WTC11 (cell line): ENCODE measurements at regions not wholly inside any gene's neighbourhood (a gene's known extent, or its start where the extent isn't known, plus 50 kb on each side); places are given as distances from the start of the nearest gene placed in this dataset.

Experiments used
- ATAC-seq: fragments of 200-7000 bp; cut with Tn5 transposase; 2 replicates; pipeline ENCODE4 v1.10.0; 2021; ENCODE audit warnings: mild to moderate bottlenecking, moderate library complexity
- CTCF ChIA-PET: fragments of 300-600 bp; sonication (Branson Sonifier 250); formaldehyde crosslinking; loops from one replicate; lab custom pipeline; 2021; ENCODE audit warnings: antibody characterized with exemption; lab: Charles Lee
- POLR2A ChIA-PET: fragments of 350-600 bp; sonication (Branson Sonifier 250); formaldehyde crosslinking; loops from one replicate; lab custom pipeline; 2021; ENCODE audit warnings: antibody characterized with exemption; lab: Charles Lee
- DNase-seq: peaks from one replicate; pipeline ENCODE4 v3.0.0; 2021; ENCODE audit warnings: low spot score
- H3K27ac Mint-ChIP-seq: 2 replicates; pipeline ENCODE4 v1.8.0; 2021; ENCODE audit warnings: mixed read lengths
- H3K27me3 Mint-ChIP-seq: 2 replicates; pipeline ENCODE4 v1.8.0; 2021; ENCODE audit warnings: low read depth, mild to moderate bottlenecking, moderate library complexity, mixed read lengths
- H3K36me3 Mint-ChIP-seq: 2 replicates; pipeline ENCODE4 v1.8.0; 2021; ENCODE audit warnings: mixed read lengths
- H3K4me1 Mint-ChIP-seq: 2 replicates; pipeline ENCODE4 v1.8.0; 2022; ENCODE audit warnings: mixed read lengths
- H3K4me3 Mint-ChIP-seq: 2 replicates; pipeline ENCODE4 v1.8.0; 2021; ENCODE audit warnings: mild to moderate bottlenecking, moderate library complexity, mixed read lengths
- H3K9me3 Mint-ChIP-seq: 2 replicates; pipeline ENCODE4 v1.8.0; 2021; ENCODE audit warnings: mixed read lengths
- ATF3 ChIP-seq: sonication (generic); formaldehyde crosslinking; conservative IDR thresholded peaks from 2 replicates; pipeline ENCODE4 v1.8.1; 2022; ENCODE audit warnings: mild to moderate bottlenecking, missing genetic modification reagents
- CREM ChIP-seq: sonication (generic); formaldehyde crosslinking; IDR thresholded peaks from 2 replicates; pipeline ENCODE4 v1.8.1; 2022; ENCODE audit warnings: mild to moderate bottlenecking, missing genetic modification reagents, moderate library complexity
- E2F5 ChIP-seq: sonication (generic); formaldehyde crosslinking; IDR thresholded peaks from 2 replicates; pipeline ENCODE4 v1.8.1; 2022; ENCODE audit warnings: mild to moderate bottlenecking, moderate library complexity, missing genetic modification reagents
- GABPB1 ChIP-seq: sonication (generic); formaldehyde crosslinking; IDR thresholded peaks from 2 replicates; pipeline ENCODE4 v1.8.1; 2023; ENCODE audit warnings: mild to moderate bottlenecking, missing genetic modification reagents
- GTF2I ChIP-seq: fragments of 250-450 bp; sonication (Bioruptor Pico); conservative IDR thresholded peaks from 2 replicates; pipeline ENCODE4 v1.4.0; 2021; ENCODE audit warnings: mild to moderate bottlenecking
- JUN ChIP-seq: sonication (generic); formaldehyde crosslinking; IDR thresholded peaks from 2 replicates; pipeline ENCODE4 v1.8.0; 2023; ENCODE audit warnings: mild to moderate bottlenecking, missing genetic modification reagents
- MYBL2 ChIP-seq: sonication (generic); formaldehyde crosslinking; IDR thresholded peaks from 2 replicates; pipeline ENCODE4 v1.8.1; 2023; ENCODE audit warnings: mild to moderate bottlenecking, moderate library complexity, missing genetic modification reagents
- NFE2L1 ChIP-seq: sonication (generic); formaldehyde crosslinking; IDR thresholded peaks from 2 replicates; pipeline ENCODE4 v1.8.1; 2023; ENCODE audit warnings: missing genetic modification reagents
- NR1H2 ChIP-seq: sonication (generic); formaldehyde crosslinking; IDR thresholded peaks from 2 replicates; pipeline ENCODE4 v1.9.0; 2021; ENCODE audit warnings: mild to moderate bottlenecking, moderate library complexity, missing genetic modification reagents
- RELA ChIP-seq: sonication (generic); formaldehyde crosslinking; IDR thresholded peaks from 2 replicates; pipeline ENCODE4 v1.8.1; 2022; ENCODE audit warnings: missing genetic modification reagents, mild to moderate bottlenecking, borderline replicate concordance
- ZBTB21 ChIP-seq: sonication (generic); formaldehyde crosslinking; IDR thresholded peaks from 2 replicates; pipeline ENCODE4 v1.8.1; 2023; ENCODE audit warnings: mild to moderate bottlenecking, missing genetic modification reagents, borderline replicate concordance
- ZNF121 ChIP-seq: sonication (generic); formaldehyde crosslinking; IDR thresholded peaks from 2 replicates; pipeline ENCODE4 v1.8.0; 2023; ENCODE audit warnings: missing genetic modification reagents
- ZNF138 ChIP-seq: sonication (generic); formaldehyde crosslinking; conservative IDR thresholded peaks from 2 replicates; pipeline ENCODE4 v1.8.1; 2022; ENCODE audit warnings: mild to moderate bottlenecking, moderate library complexity, missing genetic modification reagents
- ZNF317 ChIP-seq: sonication (generic); formaldehyde crosslinking; IDR thresholded peaks from 2 replicates; pipeline ENCODE4 v1.8.1; 2023; ENCODE audit warnings: low read depth, mild to moderate bottlenecking, moderate library complexity, missing genetic modification reagents, borderline replicate concordance
- ZNF425 ChIP-seq: fragments of 250-450 bp; sonication (Bioruptor Pico); conservative IDR thresholded peaks from 2 replicates; pipeline ENCODE4 v1.9.0; 2021; ENCODE audit warnings: mild to moderate bottlenecking
- TF ChIP-seq, protein P1 (sequence below): sonication (generic); formaldehyde crosslinking; IDR thresholded peaks from 2 replicates; pipeline ENCODE4 v1.8.1; 2023; ENCODE audit warnings: mild to moderate bottlenecking, moderate library complexity, missing genetic modification reagents
- TF ChIP-seq, protein P2 (sequence below): fragments of 250-450 bp; sonication (Bioruptor Pico); IDR thresholded peaks from 2 replicates; pipeline ENCODE4 v1.9.0; 2021; ENCODE audit warnings: mild to moderate bottlenecking, borderline replicate concordance
- TF ChIP-seq, protein P3 (sequence below): sonication (generic); formaldehyde crosslinking; IDR thresholded peaks from 2 replicates; pipeline ENCODE4 v1.8.1; 2022; ENCODE audit warnings: mild to moderate bottlenecking, missing genetic modification reagents, moderate library complexity, borderline replicate concordance

DNA sequence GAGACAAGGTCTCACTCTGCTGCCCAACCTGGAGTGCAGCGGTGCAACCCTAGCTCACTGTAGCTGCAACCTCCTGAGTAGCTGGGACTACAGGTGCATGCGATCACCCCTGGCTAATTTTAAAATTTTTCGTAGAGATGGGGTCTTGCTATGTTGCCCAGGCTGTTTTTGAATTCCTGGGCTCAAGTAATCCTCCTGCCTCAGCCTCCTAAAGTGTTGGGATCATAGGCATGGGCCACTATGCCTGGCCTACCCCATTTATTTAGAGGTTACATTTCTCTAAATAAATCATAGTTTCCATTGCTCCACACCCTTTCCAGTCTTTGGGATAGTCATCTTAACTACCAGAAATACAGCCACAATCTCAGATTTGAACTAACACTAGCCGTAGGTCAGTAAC lies 134.7 kb upstream of the CITED2 start:
- TF ChIP-seq ATF3 (CRISPR knock-in tag) (no peak), ZNF121 (peak; percentile 51; the same call in 1 of the 2 replicates)
- ChIA-PET CTCF (no interaction called here), POLR2A (no interaction called here)
- H3K4me1 Mint-ChIP-seq: peaks cover 9% of the 10 kb centered on the region
- H3K4me3 Mint-ChIP-seq: no peak overlapping the region
- H3K27me3 Mint-ChIP-seq: no peaks in the 10 kb centered on the region
- no peak overlapping the region for H3K27ac Mint-ChIP-seq
- no peak for DNase-seq
- ATAC-seq: no peak
- H3K36me3 Mint-ChIP-seq: no peaks in the 10 kb centered on the region
- no peaks in the 10 kb centered on the region for H3K9me3 Mint-ChIP-seq

DNA sequence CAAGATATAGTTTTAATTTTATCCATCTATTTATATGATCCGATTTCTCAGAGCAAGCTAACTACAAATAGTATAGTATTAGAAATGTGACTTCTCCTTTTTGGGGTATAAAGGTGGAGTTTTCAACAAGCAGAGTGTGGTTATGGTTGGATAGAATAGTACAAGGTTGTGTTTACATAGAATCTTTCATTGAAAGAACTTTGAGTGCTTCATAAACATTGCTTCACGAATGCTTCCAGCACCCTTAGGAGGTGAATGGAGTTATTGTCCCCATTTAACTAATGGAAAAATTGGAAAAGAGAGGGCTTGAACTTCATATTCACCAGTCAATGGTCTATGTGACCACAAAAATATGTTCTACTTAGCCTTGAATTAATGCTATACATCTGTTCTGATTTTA lies 134.1 kb upstream of the CITED2 start:
- ATAC-seq (no peak), DNase-seq (no peak)
- TF ChIP-seq, protein P1, sequence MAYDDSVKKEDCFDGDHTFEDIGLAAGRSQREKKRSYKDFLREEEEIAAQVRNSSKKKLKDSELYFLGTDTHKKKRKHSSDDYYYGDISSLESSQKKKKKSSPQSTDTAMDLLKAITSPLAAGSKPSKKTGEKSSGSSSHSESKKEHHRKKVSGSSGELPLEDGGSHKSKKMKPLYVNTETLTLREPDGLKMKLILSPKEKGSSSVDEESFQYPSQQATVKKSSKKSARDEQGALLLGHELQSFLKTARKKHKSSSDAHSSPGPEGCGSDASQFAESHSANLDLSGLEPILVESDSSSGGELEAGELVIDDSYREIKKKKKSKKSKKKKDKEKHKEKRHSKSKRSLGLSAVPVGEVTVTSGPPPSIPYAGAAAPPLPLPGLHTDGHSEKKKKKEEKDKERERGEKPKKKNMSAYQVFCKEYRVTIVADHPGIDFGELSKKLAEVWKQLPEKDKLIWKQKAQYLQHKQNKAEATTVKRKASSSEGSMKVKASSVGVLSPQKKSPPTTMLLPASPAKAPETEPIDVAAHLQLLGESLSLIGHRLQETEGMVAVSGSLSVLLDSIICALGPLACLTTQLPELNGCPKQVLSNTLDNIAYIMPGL (CRISPR knock-in tag): no peak
- TF ChIP-seq RELA (no peak), CREM (CRISPR knock-in tag) (no peak), ZNF138 (CRISPR knock-in tag) (no peak), MYBL2 (CRISPR knock-in tag) (no peak), NFE2L1 (CRISPR knock-in tag) (no peak), ZBTB21 (no peak), E2F5 (CRISPR knock-in tag) (no peak)
- TF ChIP-seq, protein P2, sequence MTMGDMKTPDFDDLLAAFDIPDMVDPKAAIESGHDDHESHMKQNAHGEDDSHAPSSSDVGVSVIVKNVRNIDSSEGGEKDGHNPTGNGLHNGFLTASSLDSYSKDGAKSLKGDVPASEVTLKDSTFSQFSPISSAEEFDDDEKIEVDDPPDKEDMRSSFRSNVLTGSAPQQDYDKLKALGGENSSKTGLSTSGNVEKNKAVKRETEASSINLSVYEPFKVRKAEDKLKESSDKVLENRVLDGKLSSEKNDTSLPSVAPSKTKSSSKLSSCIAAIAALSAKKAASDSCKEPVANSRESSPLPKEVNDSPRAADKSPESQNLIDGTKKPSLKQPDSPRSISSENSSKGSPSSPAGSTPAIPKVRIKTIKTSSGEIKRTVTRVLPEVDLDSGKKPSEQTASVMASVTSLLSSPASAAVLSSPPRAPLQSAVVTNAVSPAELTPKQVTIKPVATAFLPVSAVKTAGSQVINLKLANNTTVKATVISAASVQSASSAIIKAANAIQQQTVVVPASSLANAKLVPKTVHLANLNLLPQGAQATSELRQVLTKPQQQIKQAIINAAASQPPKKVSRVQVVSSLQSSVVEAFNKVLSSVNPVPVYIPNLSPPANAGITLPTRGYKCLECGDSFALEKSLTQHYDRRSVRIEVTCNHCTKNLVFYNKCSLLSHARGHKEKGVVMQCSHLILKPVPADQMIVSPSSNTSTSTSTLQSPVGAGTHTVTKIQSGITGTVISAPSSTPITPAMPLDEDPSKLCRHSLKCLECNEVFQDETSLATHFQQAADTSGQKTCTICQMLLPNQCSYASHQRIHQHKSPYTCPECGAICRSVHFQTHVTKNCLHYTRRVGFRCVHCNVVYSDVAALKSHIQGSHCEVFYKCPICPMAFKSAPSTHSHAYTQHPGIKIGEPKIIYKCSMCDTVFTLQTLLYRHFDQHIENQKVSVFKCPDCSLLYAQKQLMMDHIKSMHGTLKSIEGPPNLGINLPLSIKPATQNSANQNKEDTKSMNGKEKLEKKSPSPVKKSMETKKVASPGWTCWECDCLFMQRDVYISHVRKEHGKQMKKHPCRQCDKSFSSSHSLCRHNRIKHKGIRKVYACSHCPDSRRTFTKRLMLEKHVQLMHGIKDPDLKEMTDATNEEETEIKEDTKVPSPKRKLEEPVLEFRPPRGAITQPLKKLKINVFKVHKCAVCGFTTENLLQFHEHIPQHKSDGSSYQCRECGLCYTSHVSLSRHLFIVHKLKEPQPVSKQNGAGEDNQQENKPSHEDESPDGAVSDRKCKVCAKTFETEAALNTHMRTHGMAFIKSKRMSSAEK (CRISPR knock-in tag): no peak
- TF ChIP-seq, protein P3, sequence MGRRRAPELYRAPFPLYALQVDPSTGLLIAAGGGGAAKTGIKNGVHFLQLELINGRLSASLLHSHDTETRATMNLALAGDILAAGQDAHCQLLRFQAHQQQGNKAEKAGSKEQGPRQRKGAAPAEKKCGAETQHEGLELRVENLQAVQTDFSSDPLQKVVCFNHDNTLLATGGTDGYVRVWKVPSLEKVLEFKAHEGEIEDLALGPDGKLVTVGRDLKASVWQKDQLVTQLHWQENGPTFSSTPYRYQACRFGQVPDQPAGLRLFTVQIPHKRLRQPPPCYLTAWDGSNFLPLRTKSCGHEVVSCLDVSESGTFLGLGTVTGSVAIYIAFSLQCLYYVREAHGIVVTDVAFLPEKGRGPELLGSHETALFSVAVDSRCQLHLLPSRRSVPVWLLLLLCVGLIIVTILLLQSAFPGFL (CRISPR knock-in tag): no peak
- ChIA-PET POLR2A (no interaction called here), CTCF (no interaction called here)
- no peaks in the 10 kb centered on the region for H3K27me3 Mint-ChIP-seq
- no peaks in the 10 kb centered on the region for H3K36me3 Mint-ChIP-seq
- no peak overlapping the region for H3K27ac Mint-ChIP-seq
- H3K4me3 Mint-ChIP-seq: no peak overlapping the region
- H3K4me1 Mint-ChIP-seq: peaks cover 9% of the 10 kb centered on the region
- 0 out of 2 replicates have a peak, but pooled peaks cover 4% of the 10 kb centered on the region for H3K9me3 Mint-ChIP-seq

DNA sequence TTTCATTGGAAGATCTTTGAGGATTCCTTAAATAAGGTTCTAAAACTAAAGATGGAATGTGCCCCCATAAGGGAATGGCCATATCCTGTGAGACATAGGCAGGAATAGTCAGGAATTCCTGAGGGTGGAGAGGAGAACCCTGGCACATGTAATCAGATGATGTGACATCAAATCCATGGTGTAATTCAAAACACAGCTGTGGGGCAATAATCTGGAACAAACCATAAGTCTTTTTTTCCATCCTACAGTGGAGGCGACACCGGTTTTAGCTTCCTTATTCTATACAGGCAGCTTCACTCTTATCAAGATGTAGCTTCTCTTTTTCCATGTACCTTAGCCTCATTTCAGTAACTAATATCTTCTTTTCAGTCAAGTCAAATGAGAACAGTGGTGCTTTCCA lies 133.6 kb upstream of the CITED2 start:
- CTCF ChIA-PET: no interaction called here
- POLR2A ChIA-PET: no interaction called here
- Mint-ChIP-seq H3K36me3 (no peaks in the 10 kb centered on the region), H3K27me3 (no peaks in the 10 kb centered on the region), H3K9me3 (peaks cover 7% of the 10 kb centered on the region; the same call in 1 of the 2 replicates), H3K4me1 (peaks cover 9% of the 10 kb centered on the region), H3K4me3 (no peak overlapping the region), H3K27ac (no peak overlapping the region)
- DNase-seq (no peak), ATAC-seq (no peak)
- TF ChIP-seq JUN (no peak), GTF2I (CRISPR knock-in tag) (no peak), GABPB1 (CRISPR knock-in tag) (no peak), ZNF317 (CRISPR knock-in tag) (no peak), NR1H2 (CRISPR knock-in tag) (no peak), ZNF425 (CRISPR knock-in tag) (no peak)
